OCI-LY1 (cell line): ENCODE measurements at regions not wholly inside any gene's neighbourhood (a gene's known extent, or its start where the extent isn't known, plus 50 kb on each side); places are given as distances from the start of the nearest gene placed in this dataset.
"Not testable (repeated sequence)": the region's sequence is repeated elsewhere in the genome, so short reads cannot be mapped to it uniquely, and the experiment has no call there.

Experiments used
- H2AFZ ChIP-seq: fragments of 200-600 bp; sonication (generic), shearing (Covaris generic); 2 replicates; pipeline ENCODE4 v1.6.0; 2014; ENCODE audit warnings: antibody characterized with exemption, mild to moderate bottlenecking, low read length
- H3F3A ChIP-seq: fragments of 200-600 bp; sonication (generic), shearing (Covaris generic); 2 replicates; pipeline ENCODE4 v1.6.0; 2014; ENCODE audit warnings: mild to moderate bottlenecking, antibody characterized with exemption, low read length, moderate library complexity; ENCODE audit not compliant: insufficient read depth
- H3K27ac ChIP-seq: fragments of 200-600 bp; sonication (generic); 2 replicates; pipeline ENCODE4 v1.5.1; 2014; ENCODE audit warnings: low read length, mixed run types, mild to moderate bottlenecking, low read depth; ENCODE audit not compliant: poor library complexity, severe bottlenecking
- H3K27me3 ChIP-seq: fragments of 200-600 bp; sonication (generic); 2 replicates; pipeline ENCODE4 v1.6.0; 2014; ENCODE audit warnings: antibody characterized with exemption, mild to moderate bottlenecking, low read length, moderate library complexity; ENCODE audit not compliant: insufficient read depth
- H3K36me3 ChIP-seq: fragments of 200-600 bp; sonication (generic); 2 replicates; pipeline ENCODE4 v1.6.1; 2014; ENCODE audit warnings: mild to moderate bottlenecking, antibody characterized with exemption, low read length, moderate library complexity, mixed read lengths; ENCODE audit not compliant: insufficient read depth
- H3K4me1 ChIP-seq: fragments of 200-600 bp; sonication (generic); 2 replicates; pipeline ENCODE4 v1.5.1; 2014; ENCODE audit warnings: mild to moderate bottlenecking, low read length, moderate library complexity; ENCODE audit not compliant: insufficient read depth, severe bottlenecking
- H3K4me2 ChIP-seq: fragments of 200-600 bp; sonication (generic), shearing (Covaris generic); 2 replicates; pipeline ENCODE4 v1.6.1; 2014; ENCODE audit warnings: low read length
- H3K4me3 ChIP-seq: fragments of 200-600 bp; sonication (generic); 2 replicates; pipeline ENCODE4 v1.5.1; 2014; ENCODE audit warnings: low read length, low read depth, mild to moderate bottlenecking, mixed read lengths; ENCODE audit not compliant: poor library complexity, severe bottlenecking
- H3K79me2 ChIP-seq: fragments of 200-600 bp; shearing (Covaris generic); 2 replicates; pipeline ENCODE4 v1.6.1; 2016; ENCODE audit warnings: mixed run types, low read length, mixed read lengths; ENCODE audit not compliant: insufficient read depth
- H3K9ac ChIP-seq: fragments of 200-600 bp; sonication (generic), shearing (Covaris generic); 2 replicates; pipeline ENCODE4 v1.6.1; 2014; ENCODE audit warnings: mild to moderate bottlenecking, low read length, mixed read lengths
- H3K9me2 ChIP-seq: fragments of 200-600 bp; sonication (generic), shearing (Covaris generic); 2 replicates; pipeline ENCODE4 v1.6.1; 2014; ENCODE audit warnings: low read depth, mild to moderate bottlenecking, low read length, mixed read lengths
- H3K9me3 ChIP-seq: fragments of 200-600 bp; shearing (Covaris generic); 2 replicates; pipeline ENCODE4 v1.6.1; 2014; ENCODE audit warnings: low read length, mixed read lengths
- H4K20me1 ChIP-seq: fragments of 200-600 bp; sonication (generic), shearing (Covaris generic); 2 replicates; pipeline ENCODE4 v1.6.0; 2016; ENCODE audit warnings: mild to moderate bottlenecking, low read length; ENCODE audit not compliant: insufficient read depth
- CTCF ChIP-seq: fragments of 200-600 bp; sonication (generic), shearing (Covaris generic); IDR thresholded peaks from 2 replicates; pipeline ENCODE4 v1.5.1; 2017; ENCODE audit warnings: mild to moderate bottlenecking, antibody characterized with exemption, low read length, moderate library complexity, mixed read lengths
- EZH2 ChIP-seq: fragments of 200-600 bp; sonication (generic), shearing (Covaris generic); IDR thresholded peaks from 2 replicates; pipeline ENCODE4 v1.8.0; 2017; ENCODE audit warnings: borderline replicate concordance, mixed run types, mild to moderate bottlenecking, antibody characterized with exemption, low read length, moderate library complexity, mixed read lengths

GRCh38 chr7:142523821-142524460, 225.3 kb upstream of the PRSS1 start:
- no peak overlapping the region for H3K27ac ChIP-seq
- no peak overlapping the region for H3K4me3 ChIP-seq
- no peaks in the 10 kb centered on the region for H3K79me2 ChIP-seq
- no peaks in the 10 kb centered on the region for H4K20me1 ChIP-seq
- H2AFZ ChIP-seq: no peak overlapping the region
- no peak for TF ChIP-seq EZH2
- no peak; the same call in 1 of the 2 replicates for TF ChIP-seq CTCF
- no peak overlapping the region for H3K9ac ChIP-seq
- no peaks in the 10 kb centered on the region for H3K9me3 ChIP-seq
- H3K27me3 ChIP-seq: no peaks in the 10 kb centered on the region
- no peaks in the 10 kb centered on the region for H3K4me1 ChIP-seq
- H3K4me2 ChIP-seq: no peak overlapping the region
- H3K36me3 ChIP-seq: no peaks in the 10 kb centered on the region
- H3K9me2 ChIP-seq: no peaks in the 10 kb centered on the region
- H3F3A ChIP-seq: no peaks in the 10 kb centered on the region

GRCh38 chr7:142522735-142523134, 226.5 kb upstream of the PRSS1 start:
- Histone ChIP-seq H3K27ac (no peak overlapping the region), H3K27me3 (no peaks in the 10 kb centered on the region), H2AFZ (no peak overlapping the region), H3K9me3 (no peaks in the 10 kb centered on the region), H3K4me2 (no peak overlapping the region), H3K9ac (no peak overlapping the region), H3K4me3 (no peak overlapping the region), H4K20me1 (no peaks in the 10 kb centered on the region), H3K9me2 (no peaks in the 10 kb centered on the region), H3K36me3 (no peaks in the 10 kb centered on the region), H3K79me2 (no peaks in the 10 kb centered on the region), H3K4me1 (no peaks in the 10 kb centered on the region), H3F3A (no peaks in the 10 kb centered on the region)
- TF ChIP-seq CTCF (no peak), EZH2 (no peak)

DNA sequence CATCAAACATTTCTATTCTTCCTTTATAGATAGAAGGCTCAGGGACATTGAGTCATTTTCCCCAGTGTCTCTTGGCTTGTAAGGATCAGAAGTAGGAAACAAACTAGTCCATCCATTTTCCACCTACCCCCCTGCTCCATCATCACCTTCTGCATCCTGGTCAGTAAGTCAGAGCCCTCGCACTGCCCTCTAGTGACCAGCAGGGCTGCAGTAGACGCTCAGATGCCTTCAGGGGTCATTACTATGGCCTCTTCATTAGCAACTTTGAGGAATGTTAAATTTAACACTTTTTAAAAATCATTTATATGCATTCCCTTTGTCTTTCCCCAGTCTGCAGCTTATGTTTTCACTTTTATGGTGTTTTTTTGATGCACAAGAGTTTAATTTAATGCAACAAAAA, 228.4 kb upstream of the PRSS1 start:
- TF ChIP-seq CTCF: peak; percentile 31
- H3K9ac ChIP-seq, H3K4me2 ChIP-seq, H3K79me2 ChIP-seq, H3K9me3 ChIP-seq, H3K27me3 ChIP-seq, H3K4me1 ChIP-seq, H2AFZ ChIP-seq, H3K36me3 ChIP-seq, H4K20me1 ChIP-seq, H3F3A ChIP-seq, H3K27ac ChIP-seq, H3K4me3 ChIP-seq, H3K9me2 ChIP-seq: not testable (repeated sequence)

- H3K79me2 ChIP-seq, H3F3A ChIP-seq, H3K4me2 ChIP-seq, H3K9me3 ChIP-seq, H3K4me1 ChIP-seq, H2AFZ ChIP-seq, H4K20me1 ChIP-seq, H3K36me3 ChIP-seq, H3K9ac ChIP-seq, H3K4me3 ChIP-seq, H3K27ac ChIP-seq, H3K27me3 ChIP-seq, H3K9me2 ChIP-seq: not testable (repeated sequence)
These were observed 228.8 kb upstream of the PRSS1 start for GRCh38 chr7:142520455-142520854.
